ENCODE measurements at regions not wholly inside any gene's neighbourhood (a gene's known extent, or its start where the extent isn't known, plus 50 kb on each side); places are given as distances from the start of the nearest gene placed in this dataset.
A peak's percentile ranks its signal among the peaks of the same experiment; 100 is the strongest.
"Not testable (repeated sequence)": the region's sequence is repeated elsewhere in the genome, so short reads cannot be mapped to it uniquely, and the experiment has no call there.

- no peaks in the 10 kb centered on the region for H4K20me1 ChIP-seq (ENCODE audit: insufficient read depth, low read length)
- H3K27me3 ChIP-seq (ENCODE audit: insufficient read depth, low read length), result no peaks in the 10 kb centered on the region
- no peak for DNase-seq (ENCODE audit: insufficient read length, low spot score, missing footprints)
- no peaks in the 10 kb centered on the region for H3K79me2 ChIP-seq (ENCODE audit: insufficient read depth, low read length)
- TF ChIP-seq, protein P1, sequence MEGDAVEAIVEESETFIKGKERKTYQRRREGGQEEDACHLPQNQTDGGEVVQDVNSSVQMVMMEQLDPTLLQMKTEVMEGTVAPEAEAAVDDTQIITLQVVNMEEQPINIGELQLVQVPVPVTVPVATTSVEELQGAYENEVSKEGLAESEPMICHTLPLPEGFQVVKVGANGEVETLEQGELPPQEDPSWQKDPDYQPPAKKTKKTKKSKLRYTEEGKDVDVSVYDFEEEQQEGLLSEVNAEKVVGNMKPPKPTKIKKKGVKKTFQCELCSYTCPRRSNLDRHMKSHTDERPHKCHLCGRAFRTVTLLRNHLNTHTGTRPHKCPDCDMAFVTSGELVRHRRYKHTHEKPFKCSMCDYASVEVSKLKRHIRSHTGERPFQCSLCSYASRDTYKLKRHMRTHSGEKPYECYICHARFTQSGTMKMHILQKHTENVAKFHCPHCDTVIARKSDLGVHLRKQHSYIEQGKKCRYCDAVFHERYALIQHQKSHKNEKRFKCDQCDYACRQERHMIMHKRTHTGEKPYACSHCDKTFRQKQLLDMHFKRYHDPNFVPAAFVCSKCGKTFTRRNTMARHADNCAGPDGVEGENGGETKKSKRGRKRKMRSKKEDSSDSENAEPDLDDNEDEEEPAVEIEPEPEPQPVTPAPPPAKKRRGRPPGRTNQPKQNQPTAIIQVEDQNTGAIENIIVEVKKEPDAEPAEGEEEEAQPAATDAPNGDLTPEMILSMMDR (IDR thresholded peaks at IDR 0.05; ENCODE audit: extremely low read depth, low read depth, low read length), result no peak
- no peaks in the 10 kb centered on the region for H3K36me3 ChIP-seq (ENCODE audit: insufficient read depth, low read length)
- no peak overlapping the region for H3K4me2 ChIP-seq (ENCODE audit: insufficient read depth, low read length)
- H3K27ac ChIP-seq (ENCODE audit: low read depth, low read length), result no peak overlapping the region
- no peaks in the 10 kb centered on the region for H3K4me1 ChIP-seq (ENCODE audit: insufficient read depth, low read length)
- H3K4me3 ChIP-seq (ENCODE audit: insufficient read depth, low read length), result no peak overlapping the region
- no peak overlapping the region for H2AFZ ChIP-seq (ENCODE audit: low read length)
- H3K9me3 ChIP-seq (ENCODE audit: low read depth, low read length), result no peaks in the 10 kb centered on the region
Measured at GRCh38 chr20:47974234-47974878, 189.1 kb upstream of the SULF2 start.

GRCh38 chr20:47973519-47974233, 188.4 kb upstream of the SULF2 start:
- Histone ChIP-seq H3K27me3 (ENCODE audit: insufficient read depth, low read length) (no peaks in the 10 kb centered on the region), H3K79me2 (ENCODE audit: insufficient read depth, low read length) (no peaks in the 10 kb centered on the region), H3K4me2 (ENCODE audit: insufficient read depth, low read length) (no peak overlapping the region), H4K20me1 (ENCODE audit: insufficient read depth, low read length) (no peaks in the 10 kb centered on the region), H2AFZ (ENCODE audit: low read length) (no peak overlapping the region), H3K4me3 (ENCODE audit: insufficient read depth, low read length) (no peak overlapping the region), H3K4me1 (ENCODE audit: insufficient read depth, low read length) (no peaks in the 10 kb centered on the region), H3K27ac (ENCODE audit: low read depth, low read length) (no peak overlapping the region), H3K9me3 (ENCODE audit: low read depth, low read length) (no peaks in the 10 kb centered on the region), H3K36me3 (ENCODE audit: insufficient read depth, low read length) (no peaks in the 10 kb centered on the region)
- TF ChIP-seq, protein P1 (IDR thresholded peaks at IDR 0.05; ENCODE audit: extremely low read depth, low read depth, low read length), result no peak
- DNase-seq (ENCODE audit: insufficient read length, low spot score, missing footprints), result no peak

GRCh38 chr20:47972916-47973309, 187.6 kb upstream of the SULF2 start:
- Histone ChIP-seq H4K20me1 (ENCODE audit: insufficient read depth, low read length) (no peaks in the 10 kb centered on the region), H3K4me2 (ENCODE audit: insufficient read depth, low read length) (no peak overlapping the region), H3K4me3 (ENCODE audit: insufficient read depth, low read length) (no peak overlapping the region), H3K79me2 (ENCODE audit: insufficient read depth, low read length) (no peaks in the 10 kb centered on the region), H3K27ac (ENCODE audit: low read depth, low read length) (no peak overlapping the region), H2AFZ (ENCODE audit: low read length) (no peak overlapping the region), H3K9me3 (ENCODE audit: low read depth, low read length) (no peaks in the 10 kb centered on the region), H3K36me3 (ENCODE audit: insufficient read depth, low read length) (no peaks in the 10 kb centered on the region), H3K4me1 (ENCODE audit: insufficient read depth, low read length) (no peaks in the 10 kb centered on the region), H3K27me3 (ENCODE audit: insufficient read depth, low read length) (no peaks in the 10 kb centered on the region)
- TF ChIP-seq, protein P1 (IDR thresholded peaks at IDR 0.05; ENCODE audit: extremely low read depth, low read depth, low read length), result no peak
- DNase-seq (ENCODE audit: insufficient read length, low spot score, missing footprints), result no peak

- H3K4me2 ChIP-seq (ENCODE audit: insufficient read depth, low read length); H3K27ac ChIP-seq (ENCODE audit: low read depth, low read length); DNase-seq (ENCODE audit: insufficient read length, low spot score, missing footprints); H3K9me3 ChIP-seq (ENCODE audit: low read depth, low read length); H4K20me1 ChIP-seq (ENCODE audit: insufficient read depth, low read length); H3K79me2 ChIP-seq (ENCODE audit: insufficient read depth, low read length); H3K4me1 ChIP-seq (ENCODE audit: insufficient read depth, low read length); H3K36me3 ChIP-seq (ENCODE audit: insufficient read depth, low read length); H3K27me3 ChIP-seq (ENCODE audit: insufficient read depth, low read length); H3K4me3 ChIP-seq (ENCODE audit: insufficient read depth, low read length): not testable (repeated sequence)
- TF ChIP-seq, protein P1 (IDR thresholded peaks at IDR 0.05; ENCODE audit: extremely low read depth, low read depth, low read length), result peak; percentile 14
- peak overlapping the region; percentile 25 for H2AFZ ChIP-seq (ENCODE audit: low read length)
Measured at GRCh38 chr20:47972297-47972915, 187.1 kb upstream of the SULF2 start.

Measured in osteoblast (primary cell).